Nephron progenitor cell (in vitro differentiated cells): ENCODE measurements at regions not wholly inside any gene's neighbourhood (a gene's known extent, or its start where the extent isn't known, plus 50 kb on each side); places are given as distances from the start of the nearest gene placed in this dataset.
"Not testable (repeated sequence)": the region's sequence is repeated elsewhere in the genome, so short reads cannot be mapped to it uniquely, and the experiment has no call there.

Source experiments
- DNase-seq: peaks from one replicate; pipeline ENCODE4 v3.0.0; 2021
- H3K27ac Mint-ChIP-seq: 2 replicates; pipeline ENCODE4 v1.8.0; 2021; ENCODE audit warnings: mild to moderate bottlenecking, moderate library complexity, mixed read lengths
- H3K27me3 Mint-ChIP-seq: 2 replicates; pipeline ENCODE4 v1.8.0; 2021; ENCODE audit warnings: mild to moderate bottlenecking, low read depth, mixed read lengths; ENCODE audit not compliant: poor library complexity
- H3K36me3 Mint-ChIP-seq: 2 replicates; pipeline ENCODE4 v1.8.0; 2021; ENCODE audit warnings: low read depth, mixed read lengths
- H3K4me1 Mint-ChIP-seq: 2 replicates; pipeline ENCODE4 v1.8.0; 2021; ENCODE audit warnings: mixed read lengths
- H3K4me3 Mint-ChIP-seq: 2 replicates; pipeline ENCODE4 v1.8.0; 2021; ENCODE audit warnings: mild to moderate bottlenecking, moderate library complexity, mixed read lengths
- H3K9me3 Mint-ChIP-seq: 2 replicates; pipeline ENCODE4 v1.8.0; 2021; ENCODE audit warnings: mild to moderate bottlenecking, moderate library complexity, mixed read lengths
- CTCF ChIP-seq: fragments of 200-600 bp; sonication (generic); IDR thresholded peaks from 2 replicates; pipeline ENCODE4 v1.5.0; 2021; ENCODE audit warnings: antibody characterized with exemption

- no peak overlapping the region for H3K27ac Mint-ChIP-seq
- H3K9me3 Mint-ChIP-seq = peaks cover 74% of the 10 kb centered on the region
- H3K4me3 Mint-ChIP-seq = no peak overlapping the region
- no peak for TF ChIP-seq CTCF
- H3K4me1 Mint-ChIP-seq = no peaks in the 10 kb centered on the region
- H3K27me3 Mint-ChIP-seq = no peaks in the 10 kb centered on the region
- H3K36me3 Mint-ChIP-seq = no peaks in the 10 kb centered on the region
- no peak for DNase-seq
These were observed 276.2 kb upstream of the TRIM48 start for GRCh38 chr11:54985731-54986130.

GRCh38 chr11:55028837-55029236, 233.1 kb upstream of the TRIM48 start:
- H3K4me3 Mint-ChIP-seq, DNase-seq, H3K27ac Mint-ChIP-seq, H3K36me3 Mint-ChIP-seq, H3K27me3 Mint-ChIP-seq, H3K4me1 Mint-ChIP-seq: not testable (repeated sequence)
- H3K9me3 Mint-ChIP-seq = peaks cover 93% of the 10 kb centered on the region

GRCh38 chr11:55054723-55055122, 207.2 kb upstream of the TRIM48 start:
- Mint-ChIP-seq H3K4me3 (no peak overlapping the region), H3K27ac (no peak overlapping the region), H3K4me1 (no peaks in the 10 kb centered on the region), H3K36me3 (no peaks in the 10 kb centered on the region), H3K27me3 (no peaks in the 10 kb centered on the region), H3K9me3 (peaks cover 85% of the 10 kb centered on the region)
- no peak for DNase-seq
- TF ChIP-seq CTCF = no peak

GRCh38 chr11:55084588-55084987, 177.4 kb upstream of the TRIM48 start:
- H3K27ac Mint-ChIP-seq, H3K4me1 Mint-ChIP-seq, H3K27me3 Mint-ChIP-seq, H3K4me3 Mint-ChIP-seq, DNase-seq, H3K36me3 Mint-ChIP-seq: not testable (repeated sequence)
- H3K9me3 Mint-ChIP-seq = peaks cover 98% of the 10 kb centered on the region

- Mint-ChIP-seq H3K27me3 (no peaks in the 10 kb centered on the region), H3K27ac (no peak overlapping the region), H3K9me3 (peaks cover 83% of the 10 kb centered on the region), H3K4me1 (no peaks in the 10 kb centered on the region), H3K36me3 (no peaks in the 10 kb centered on the region), H3K4me3 (no peak overlapping the region)
- DNase-seq = no peak
- TF ChIP-seq CTCF = no peak
These were observed 155.6 kb upstream of the TRIM48 start for GRCh38 chr11:55106391-55106790.
